NCI-H2029 treated with DMSO at 0.1 percent for 48 hours (cell line): ENCODE measurements at regions not wholly inside any gene's neighbourhood (a gene's known extent, or its start where the extent isn't known, plus 50 kb on each side); places are given as distances from the start of the nearest gene placed in this dataset.
"Not testable (repeated sequence)": the region's sequence is repeated elsewhere in the genome, so short reads cannot be mapped to it uniquely, and the experiment has no call there.

Source experiments
- DNase-seq: peaks from one replicate; lab custom pipeline; 2025; lab: John Stamatoyannopoulos, UW

GRCh38 chr10:108598831-108599230 lies 1324.5 kb downstream of the XPNPEP1 start:
- no peak for DNase-seq

GRCh38 chr10:108598320-108598695 lies 1325.0 kb downstream of the XPNPEP1 start:
- DNase-seq, result no peak

DNA sequence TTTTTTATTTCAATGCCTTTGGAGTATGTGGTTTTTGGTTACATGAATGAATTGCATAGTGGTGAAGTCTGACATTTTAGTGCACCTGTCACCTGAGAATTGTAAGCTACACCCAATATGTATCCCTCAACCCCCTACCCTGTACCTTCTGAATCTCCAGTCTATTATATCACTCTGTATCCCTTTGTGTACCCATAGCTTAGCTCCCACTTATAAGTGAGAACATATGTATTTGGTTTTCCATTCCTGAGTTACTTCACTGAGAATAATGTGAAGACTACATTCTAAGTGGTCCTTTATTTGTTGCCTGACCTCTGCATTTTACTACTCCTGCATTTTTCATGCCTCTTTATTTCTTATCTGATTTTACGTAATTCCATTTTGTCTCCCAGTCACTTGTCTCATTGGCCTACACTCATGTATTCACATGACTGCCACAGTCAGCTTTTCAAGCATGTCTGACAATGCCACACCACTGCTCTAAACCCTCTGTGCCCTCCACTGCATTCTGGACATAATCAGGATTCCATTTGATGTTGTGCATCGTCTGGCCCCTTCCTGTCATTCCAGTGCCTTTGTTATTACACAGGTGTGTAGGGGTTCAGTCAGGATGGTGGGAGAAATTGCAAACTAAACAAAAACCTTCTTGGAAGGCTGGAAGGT lies 1325.5 kb downstream of the XPNPEP1 start:
- DNase-seq, result no peak

DNA sequence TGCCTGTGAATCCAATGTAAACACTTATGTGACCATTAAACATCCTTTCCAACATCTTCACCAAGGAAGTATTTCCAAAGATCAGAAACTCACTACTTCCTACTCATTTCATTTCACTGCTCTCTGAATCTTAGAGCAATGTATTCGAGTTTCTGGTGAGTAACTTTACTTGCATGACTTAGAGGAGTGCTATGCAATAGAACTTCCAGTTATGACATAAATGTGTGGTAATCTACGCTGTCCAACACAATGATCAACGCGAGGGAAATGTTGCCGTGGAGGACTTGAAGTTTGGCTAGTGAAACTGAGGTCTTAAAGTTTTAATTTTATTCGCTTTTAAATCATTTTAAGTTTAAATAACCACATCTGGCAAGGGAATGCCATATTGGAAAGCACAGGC lies 1326.3 kb downstream of the XPNPEP1 start:
- DNase-seq, result no peak

- DNase-seq, result no peak
These were observed 1330.4 kb downstream of the XPNPEP1 start for GRCh38 chr10:108592956-108593355.

DNA sequence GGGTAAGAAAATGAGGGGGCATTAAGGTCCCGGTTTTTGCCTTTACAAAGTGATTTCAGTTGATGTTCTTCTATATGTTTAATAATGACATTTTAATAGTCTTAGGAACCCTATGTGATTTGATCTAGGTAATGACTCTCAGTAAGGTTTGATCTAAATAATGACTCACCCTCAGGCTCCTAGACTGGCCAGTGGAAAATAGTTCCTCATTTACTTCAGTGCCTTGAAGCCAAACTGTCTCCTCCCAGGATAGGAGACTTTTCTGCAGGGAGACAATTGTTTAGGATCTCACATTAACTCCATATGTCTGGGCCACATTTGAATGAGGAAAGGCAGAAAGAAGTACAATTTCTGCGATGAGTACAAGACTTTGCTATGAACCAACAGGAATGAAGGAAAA lies 1331.9 kb downstream of the XPNPEP1 start:
- DNase-seq, result no peak

GRCh38 chr10:108586424-108586823 lies 1336.9 kb downstream of the XPNPEP1 start:
- DNase-seq, result no peak

DNA sequence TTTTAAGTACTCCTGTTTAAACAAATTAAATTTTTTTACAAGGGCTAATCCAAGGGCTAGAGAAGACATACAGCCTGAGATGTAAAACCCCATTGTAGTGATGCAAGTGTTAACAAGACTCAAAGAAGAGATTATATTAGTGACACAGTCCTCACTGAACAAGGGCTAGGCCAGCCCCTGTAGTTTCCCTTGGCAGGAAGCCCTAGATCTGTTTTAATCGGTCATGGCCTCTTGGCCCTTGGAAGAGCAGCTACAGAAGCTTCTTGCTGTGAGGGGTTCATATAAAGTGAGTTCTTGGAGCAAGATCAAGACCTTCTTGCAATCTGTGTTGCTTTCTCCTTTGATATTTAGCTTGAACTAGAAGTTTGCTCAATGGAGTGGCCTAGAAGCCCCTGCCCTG lies 1339.4 kb downstream of the XPNPEP1 start:
- DNase-seq, result no peak

DNA sequence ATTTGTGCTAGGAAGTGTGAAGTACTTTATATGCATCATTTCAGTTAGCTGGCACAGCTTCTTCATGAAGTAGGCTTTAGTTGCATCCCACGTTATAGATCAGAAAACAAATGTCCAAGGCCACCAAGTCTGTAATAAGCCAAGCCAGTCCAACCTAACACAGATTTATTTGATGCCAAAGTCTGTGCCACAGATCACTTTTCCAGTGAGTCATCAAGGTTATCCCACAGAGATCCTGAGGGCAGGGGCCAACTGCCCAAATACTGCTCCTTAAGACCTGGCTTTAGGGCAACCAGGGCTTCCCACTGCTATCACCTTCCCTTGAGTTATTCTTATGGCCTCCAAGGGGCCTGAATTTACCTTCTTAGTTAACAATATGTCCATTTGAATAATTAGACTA lies 1340.4 kb downstream of the XPNPEP1 start:
- DNase-seq, result no peak

DNA sequence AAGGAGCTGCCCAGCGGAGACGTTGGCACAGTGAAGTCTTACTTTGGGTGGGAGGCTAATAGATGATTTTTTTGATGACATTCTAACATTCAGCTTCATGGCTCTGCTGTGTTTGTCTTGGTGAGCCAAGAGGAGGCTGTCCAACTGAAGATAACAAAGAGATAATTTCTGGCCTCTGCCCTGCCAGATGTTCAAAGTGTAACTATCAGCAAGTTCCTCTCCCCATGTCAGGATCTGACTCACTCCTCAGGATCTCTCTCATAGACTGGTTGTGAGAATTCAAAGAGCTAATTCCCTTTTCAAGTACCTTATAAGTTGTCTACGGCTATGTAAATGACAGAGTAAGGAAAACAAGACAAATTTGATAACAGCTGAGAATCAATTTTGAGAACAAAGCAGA lies 1340.9 kb downstream of the XPNPEP1 start:
- DNase-seq, result no peak

- DNase-seq, result no peak
These were observed 1345.1 kb downstream of the XPNPEP1 start for GRCh38 chr10:108578258-108578657.

DNA sequence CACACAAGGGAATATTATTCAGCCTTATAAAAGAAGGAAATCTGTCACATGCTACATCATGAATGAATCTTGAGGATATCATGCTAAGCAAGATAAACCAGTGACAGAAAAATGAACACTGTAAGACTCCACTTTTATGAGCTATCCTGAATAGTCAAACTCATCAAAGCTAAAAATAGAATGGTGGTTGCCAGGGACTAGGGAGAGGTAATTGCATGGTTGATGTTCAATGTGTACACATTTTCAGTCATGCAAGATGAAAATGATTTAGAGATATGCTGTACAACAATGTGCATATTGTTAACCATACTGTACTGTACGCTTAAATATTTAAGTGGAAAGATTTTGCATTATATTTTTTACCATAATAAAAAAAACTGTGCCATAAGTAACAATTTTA lies 1349.1 kb downstream of the XPNPEP1 start:
- DNase-seq, result no peak

DNA sequence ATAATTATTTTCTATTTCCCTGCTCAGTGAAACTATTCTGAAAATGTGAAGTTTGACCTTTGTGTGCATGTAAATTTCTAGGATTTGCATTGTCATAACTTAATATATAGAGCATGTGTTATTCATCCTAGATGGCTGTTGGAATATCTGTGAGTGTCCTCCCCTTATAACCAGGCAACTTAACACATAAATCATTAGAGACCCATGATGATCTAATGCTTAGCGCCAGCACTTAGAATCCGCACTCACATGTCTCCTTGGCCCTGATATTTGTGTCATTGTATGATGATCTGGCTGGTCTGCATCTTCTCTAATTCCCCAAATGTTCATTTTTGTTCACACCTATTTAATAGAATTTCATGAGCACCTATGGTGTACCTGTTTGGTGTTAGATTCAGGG lies 1354.5 kb downstream of the XPNPEP1 start:
- no peak for DNase-seq

- DNase-seq, result no peak
These were observed 1355.2 kb downstream of the XPNPEP1 start for GRCh38 chr10:108567899-108568752.

- DNase-seq, result no peak
These were observed 1356.8 kb downstream of the XPNPEP1 start for GRCh38 chr10:108566316-108567107.

DNA sequence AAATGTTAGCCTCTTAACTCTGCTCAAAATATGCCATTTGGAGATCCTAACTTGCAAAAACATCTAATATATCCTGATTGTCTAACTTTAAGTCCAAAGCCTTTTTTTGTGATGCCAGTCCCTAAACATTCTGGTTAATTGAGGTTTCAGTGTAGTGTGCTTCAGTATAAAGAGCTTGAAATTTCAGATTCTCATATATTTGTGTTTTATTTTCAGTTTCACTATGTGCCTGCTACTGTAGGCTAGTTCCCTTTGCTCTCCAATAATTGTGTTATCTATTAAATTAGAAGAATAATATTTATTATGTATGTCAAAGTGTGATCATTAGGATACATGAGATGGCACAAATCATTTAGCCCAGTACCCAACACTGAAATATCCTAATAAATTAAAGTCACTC lies 1361.2 kb downstream of the XPNPEP1 start:
- DNase-seq, result no peak

GRCh38 chr10:108561649-108562048 lies 1361.7 kb downstream of the XPNPEP1 start:
- DNase-seq, result no peak

DNA sequence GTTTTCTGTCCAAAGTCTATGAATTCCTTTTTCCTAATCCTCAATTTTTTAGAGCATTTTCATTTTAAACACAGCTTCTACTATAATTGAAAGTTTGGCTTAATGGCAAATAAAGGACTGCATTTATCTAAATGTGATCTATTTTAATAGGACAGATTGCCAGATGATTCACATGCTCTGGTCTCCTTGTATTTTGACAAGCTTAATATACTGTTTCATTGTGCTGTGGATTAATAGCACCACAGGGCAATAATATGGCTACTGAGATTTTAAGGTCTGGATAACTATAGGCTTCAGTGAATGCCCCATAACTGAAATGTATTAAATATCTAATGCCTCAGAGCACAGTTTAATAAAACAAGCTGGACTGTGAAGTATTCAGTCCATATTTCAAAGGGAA lies 1362.8 kb downstream of the XPNPEP1 start:
- DNase-seq, result no peak

GRCh38 chr10:108556186-108556585 lies 1367.1 kb downstream of the XPNPEP1 start:
- DNase-seq, result no peak

DNA sequence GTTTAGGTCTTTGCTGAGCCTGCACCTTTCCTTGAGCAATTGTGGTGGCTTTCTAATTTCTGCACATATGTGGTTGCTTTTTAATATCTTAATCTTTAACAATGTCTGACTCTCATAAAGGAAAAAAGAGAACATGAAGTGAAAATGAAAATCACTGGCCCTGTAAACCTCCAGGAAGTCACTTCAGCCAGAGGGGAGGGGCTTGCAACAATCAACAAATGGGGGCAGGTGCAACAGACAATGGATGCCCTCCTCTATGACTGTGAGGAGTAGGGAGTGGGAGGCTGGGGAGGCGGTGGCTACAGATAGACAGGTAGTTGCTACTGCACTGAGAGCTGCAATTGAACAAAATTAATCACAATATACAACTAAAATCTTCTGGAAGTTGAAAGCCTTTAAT lies 1377.4 kb downstream of the XPNPEP1 start:
- no peak for DNase-seq

DNA sequence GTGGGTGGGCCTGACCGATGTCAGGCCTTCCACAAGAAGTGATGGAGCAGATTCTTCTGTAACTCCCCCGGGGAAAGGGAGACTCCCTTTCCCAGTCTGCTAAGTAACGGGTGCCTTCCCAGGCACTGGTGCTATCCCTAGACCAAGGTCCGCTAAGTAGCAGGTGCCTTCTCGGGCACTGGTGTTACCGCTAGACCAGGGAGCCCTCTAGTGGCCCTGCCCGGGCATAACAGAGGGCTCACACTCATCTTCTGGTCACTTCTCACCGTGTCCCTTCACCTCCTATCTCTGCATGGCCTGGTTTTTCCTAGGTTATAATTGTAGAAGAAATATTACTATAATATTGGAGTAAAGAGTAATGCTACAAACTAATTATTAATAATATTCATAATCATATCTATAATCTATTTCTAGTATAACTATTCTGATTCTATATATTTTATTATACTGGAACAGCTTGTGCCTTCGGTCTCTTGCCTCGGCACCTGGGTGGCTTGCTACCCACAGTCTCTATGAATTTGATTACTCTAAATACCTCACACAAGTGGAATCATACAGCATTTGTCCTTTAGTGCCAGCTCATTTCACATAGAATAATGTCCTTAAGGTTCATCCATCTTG lies 1378.7 kb downstream of the XPNPEP1 start:
- DNase-seq, result peak; percentile 8

GRCh38 chr10:108533551-108533950 lies 1369.0 kb upstream of the SORCS1 start:
- not testable (repeated sequence) for DNase-seq
